Activated naive CD4-positive, alpha-beta T cell treated with anti-CD3 and anti-CD28 coated beads for 36 hours (primary cell): ENCODE measurements at regions not wholly inside any gene's neighbourhood (a gene's known extent, or its start where the extent isn't known, plus 50 kb on each side); places are given as distances from the start of the nearest gene placed in this dataset.

ENCODE experiments used
- CTCF ChIA-PET: fragments of 350-600 bp; sonication (Branson Sonifier 250); formaldehyde crosslinking; loops from one replicate; lab custom pipeline; 2021; ENCODE audit warnings: antibody characterized with exemption; lab: Charles Lee
- DNase-seq: peaks from one replicate; pipeline ENCODE4 v3.0.0-alpha.2; 2020
- H3K27ac Mint-ChIP-seq: one replicate; pipeline ENCODE4 v1.8.0; 2021; ENCODE audit warnings: mild to moderate bottlenecking, mixed read lengths
- H3K27me3 Mint-ChIP-seq: one replicate; pipeline ENCODE4 v1.8.0; 2021; ENCODE audit warnings: low read depth, mixed read lengths
- H3K36me3 Mint-ChIP-seq: one replicate; pipeline ENCODE4 v1.8.0; 2021; ENCODE audit warnings: low read depth, mixed read lengths
- H3K4me1 Mint-ChIP-seq: one replicate; pipeline ENCODE4 v1.8.0; 2021; ENCODE audit warnings: low read depth, mixed read lengths
- H3K4me3 Mint-ChIP-seq: one replicate; pipeline ENCODE4 v1.8.0; 2021; ENCODE audit warnings: mild to moderate bottlenecking, moderate library complexity, mixed read lengths
- H3K9me3 Mint-ChIP-seq: one replicate; pipeline ENCODE4 v1.8.0; 2021; ENCODE audit warnings: mixed read lengths
- intact Hi-C: fragments of 100-400 bp; cut with micrococcal nuclease; formaldehyde crosslinking; loops from one replicate; pipeline ENCODE4 v1.15.1; 2023

GRCh38 chr20:40156600-40157317, 532.3 kb downstream of the MAFB start:
- Mint-ChIP-seq H3K27me3 (no peaks in the 10 kb centered on the region), H3K36me3 (no peaks in the 10 kb centered on the region), H3K4me3 (no peak overlapping the region), H3K9me3 (no peaks in the 10 kb centered on the region), H3K4me1 (no peaks in the 10 kb centered on the region), H3K27ac (no peak overlapping the region)
- intact Hi-C loops: no loop called here
- CTCF ChIA-PET: no interaction called here
- DNase-seq: no peak

GRCh38 chr20:40154514-40154913, 534.5 kb downstream of the MAFB start:
- H3K4me1 Mint-ChIP-seq: no peaks in the 10 kb centered on the region
- no peak for DNase-seq
- H3K27ac Mint-ChIP-seq: no peak overlapping the region
- CTCF ChIA-PET: no interaction called here
- intact Hi-C loops: no loop called here
- no peaks in the 10 kb centered on the region for H3K9me3 Mint-ChIP-seq
- no peak overlapping the region for H3K4me3 Mint-ChIP-seq
- peaks cover 2% of the 10 kb centered on the region for H3K27me3 Mint-ChIP-seq
- no peaks in the 10 kb centered on the region for H3K36me3 Mint-ChIP-seq

GRCh38 chr20:40148886-40149285, 540.1 kb downstream of the MAFB start:
- Mint-ChIP-seq H3K4me1 (no peaks in the 10 kb centered on the region), H3K4me3 (no peak overlapping the region), H3K27ac (no peak overlapping the region), H3K27me3 (peaks cover 2% of the 10 kb centered on the region), H3K9me3 (no peaks in the 10 kb centered on the region), H3K36me3 (no peaks in the 10 kb centered on the region)
- no peak for DNase-seq
- intact Hi-C loops: no loop called here
- CTCF ChIA-PET: no interaction called here

GRCh38 chr20:40146071-40146470, 543.0 kb downstream of the MAFB start:
- Mint-ChIP-seq H3K9me3 (no peaks in the 10 kb centered on the region), H3K4me3 (no peak overlapping the region), H3K27me3 (peaks cover 2% of the 10 kb centered on the region), H3K4me1 (no peaks in the 10 kb centered on the region), H3K36me3 (no peaks in the 10 kb centered on the region), H3K27ac (no peak overlapping the region)
- intact Hi-C loops: no loop called here
- CTCF ChIA-PET: no interaction called here
- no peak for DNase-seq

- H3K4me3 Mint-ChIP-seq: no peak overlapping the region
- no peaks in the 10 kb centered on the region for H3K4me1 Mint-ChIP-seq
- H3K36me3 Mint-ChIP-seq: no peaks in the 10 kb centered on the region
- peaks cover under 1% of the 10 kb centered on the region for H3K27me3 Mint-ChIP-seq
- CTCF ChIA-PET: no interaction called here
- intact Hi-C loops: no loop called here
- H3K27ac Mint-ChIP-seq: no peak overlapping the region
- no peak for DNase-seq
- no peaks in the 10 kb centered on the region for H3K9me3 Mint-ChIP-seq
These were observed 544.5 kb downstream of the MAFB start for GRCh38 chr20:40144581-40144980.

GRCh38 chr20:40134176-40134575, 554.9 kb downstream of the MAFB start:
- no peaks in the 10 kb centered on the region for H3K36me3 Mint-ChIP-seq

GRCh38 chr20:40120827-40121226, 568.2 kb downstream of the MAFB start:
- Mint-ChIP-seq H3K27me3 (peaks cover 5% of the 10 kb centered on the region), H3K4me1 (no peaks in the 10 kb centered on the region), H3K4me3 (no peak overlapping the region), H3K9me3 (no peaks in the 10 kb centered on the region), H3K36me3 (no peaks in the 10 kb centered on the region), H3K27ac (no peak overlapping the region)
- CTCF ChIA-PET: no interaction called here
- intact Hi-C loops: no loop called here
- DNase-seq: no peak

More at GRCh38 chr20:40134176-40134575, 554.9 kb downstream of the MAFB start:
- Mint-ChIP-seq H3K4me1 (no peaks in the 10 kb centered on the region), H3K27me3 (peaks cover 4% of the 10 kb centered on the region), H3K27ac (no peak overlapping the region), H3K4me3 (no peak overlapping the region), H3K9me3 (peaks cover 2% of the 10 kb centered on the region)
- intact Hi-C loops: no loop called here
- CTCF ChIA-PET: no interaction called here
- DNase-seq: no peak

GRCh38 chr20:40111282-40111681, 577.8 kb downstream of the MAFB start:
- no peaks in the 10 kb centered on the region for H3K9me3 Mint-ChIP-seq
- no peaks in the 10 kb centered on the region for H3K36me3 Mint-ChIP-seq
- H3K4me3 Mint-ChIP-seq: no peak overlapping the region
- H3K27ac Mint-ChIP-seq: no peak overlapping the region
- CTCF ChIA-PET: no interaction called here
- intact Hi-C loops: no loop called here
- no peak for DNase-seq
- peaks cover 5% of the 10 kb centered on the region for H3K27me3 Mint-ChIP-seq
- H3K4me1 Mint-ChIP-seq: no peaks in the 10 kb centered on the region

- Mint-ChIP-seq H3K9me3 (no peaks in the 10 kb centered on the region), H3K4me3 (no peak overlapping the region), H3K36me3 (no peaks in the 10 kb centered on the region), H3K27ac (no peak overlapping the region), H3K4me1 (no peaks in the 10 kb centered on the region), H3K27me3 (peaks cover 3% of the 10 kb centered on the region)
- intact Hi-C loops: no loop called here
- CTCF ChIA-PET: no interaction called here
- DNase-seq: no peak
These were observed 578.7 kb downstream of the MAFB start for GRCh38 chr20:40110311-40110831.

- no peaks in the 10 kb centered on the region for H3K4me1 Mint-ChIP-seq
- CTCF ChIA-PET: no interaction called here
- no peaks in the 10 kb centered on the region for H3K36me3 Mint-ChIP-seq
- no peak overlapping the region for H3K27ac Mint-ChIP-seq
- H3K4me3 Mint-ChIP-seq: no peak overlapping the region
- no peaks in the 10 kb centered on the region for H3K9me3 Mint-ChIP-seq
- intact Hi-C loops: no loop called here
- no peak for DNase-seq
- peaks cover 3% of the 10 kb centered on the region for H3K27me3 Mint-ChIP-seq
These were observed 579.9 kb downstream of the MAFB start for GRCh38 chr20:40109136-40109535.

- Mint-ChIP-seq H3K27ac (no peak overlapping the region), H3K27me3 (peaks cover 3% of the 10 kb centered on the region), H3K9me3 (no peaks in the 10 kb centered on the region), H3K4me3 (no peak overlapping the region), H3K36me3 (no peaks in the 10 kb centered on the region), H3K4me1 (no peaks in the 10 kb centered on the region)
- CTCF ChIA-PET: no interaction called here
- no peak for DNase-seq
- intact Hi-C loops: no loop called here
These were observed 580.7 kb downstream of the MAFB start for GRCh38 chr20:40108321-40108720.

GRCh38 chr20:40104959-40105358, 584.1 kb downstream of the MAFB start:
- Mint-ChIP-seq H3K27ac (no peak overlapping the region), H3K4me1 (no peaks in the 10 kb centered on the region), H3K36me3 (no peaks in the 10 kb centered on the region), H3K27me3 (peaks cover 7% of the 10 kb centered on the region), H3K9me3 (no peaks in the 10 kb centered on the region), H3K4me3 (no peak overlapping the region)
- intact Hi-C loops: no loop called here
- no peak for DNase-seq
- CTCF ChIA-PET: no interaction called here

GRCh38 chr20:40103420-40103819, 585.6 kb downstream of the MAFB start:
- CTCF ChIA-PET: no interaction called here
- no peaks in the 10 kb centered on the region for H3K4me1 Mint-ChIP-seq
- intact Hi-C loops: no loop called here
- no peak overlapping the region for H3K27ac Mint-ChIP-seq
- H3K27me3 Mint-ChIP-seq: peaks cover 7% of the 10 kb centered on the region
- H3K9me3 Mint-ChIP-seq: no peaks in the 10 kb centered on the region
- H3K4me3 Mint-ChIP-seq: no peak overlapping the region
- H3K36me3 Mint-ChIP-seq: no peaks in the 10 kb centered on the region
- DNase-seq: no peak
